GM12874 (cell line): ENCODE measurements at regions not wholly inside any gene's neighbourhood (a gene's known extent, or its start where the extent isn't known, plus 50 kb on each side); places are given as distances from the start of the nearest gene placed in this dataset.

Experiments used
- CTCF ChIP-seq: IDR thresholded peaks from 2 replicates; pipeline ENCODE4 v1.5.1; 2011; ENCODE audit warnings: low read depth, mild to moderate bottlenecking, control low read depth, low read length, moderate library complexity; ENCODE audit not compliant: insufficient read depth

GRCh38 chr13:50202485-50202884, 187.2 kb downstream of the KCNRG start:
- TF ChIP-seq CTCF: no peak

- no peak for TF ChIP-seq CTCF
Observed at GRCh38 chr13:50203256-50203941, 188.2 kb downstream of the KCNRG start.

GRCh38 chr13:50205581-50205980, 190.3 kb downstream of the KCNRG start:
- TF ChIP-seq CTCF: no peak

- no peak for TF ChIP-seq CTCF
Observed at GRCh38 chr13:50208826-50209335, 193.6 kb downstream of the KCNRG start.

- no peak for TF ChIP-seq CTCF
Observed at GRCh38 chr13:50209631-50210030, 194.4 kb downstream of the KCNRG start.

- no peak for TF ChIP-seq CTCF
Observed at GRCh38 chr13:50213526-50213925, 198.3 kb downstream of the KCNRG start.

GRCh38 chr13:50214514-50214913, 199.3 kb downstream of the KCNRG start:
- no peak for TF ChIP-seq CTCF
